Fibroblast of villous mesenchyme (primary cell): ENCODE measurements at regions not wholly inside any gene's neighbourhood (a gene's known extent, or its start where the extent isn't known, plus 50 kb on each side); places are given as distances from the start of the nearest gene placed in this dataset.

Source experiments
- DNase-seq: peaks from one replicate; pipeline ENCODE4 v3.0.0-alpha.2; 2010; ENCODE audit warnings: low read depth
- H3K4me3 ChIP-seq: 2 replicates; pipeline ENCODE4 v1.5.1; 2011; ENCODE audit warnings: low read depth, mild to moderate bottlenecking, low read length
- TF ChIP-seq, protein P1 (sequence below): IDR thresholded peaks from 2 replicates; pipeline ENCODE4 v1.5.1; 2012; ENCODE audit warnings: low read depth, mild to moderate bottlenecking, low read length; ENCODE audit not compliant: insufficient read depth

DNA sequence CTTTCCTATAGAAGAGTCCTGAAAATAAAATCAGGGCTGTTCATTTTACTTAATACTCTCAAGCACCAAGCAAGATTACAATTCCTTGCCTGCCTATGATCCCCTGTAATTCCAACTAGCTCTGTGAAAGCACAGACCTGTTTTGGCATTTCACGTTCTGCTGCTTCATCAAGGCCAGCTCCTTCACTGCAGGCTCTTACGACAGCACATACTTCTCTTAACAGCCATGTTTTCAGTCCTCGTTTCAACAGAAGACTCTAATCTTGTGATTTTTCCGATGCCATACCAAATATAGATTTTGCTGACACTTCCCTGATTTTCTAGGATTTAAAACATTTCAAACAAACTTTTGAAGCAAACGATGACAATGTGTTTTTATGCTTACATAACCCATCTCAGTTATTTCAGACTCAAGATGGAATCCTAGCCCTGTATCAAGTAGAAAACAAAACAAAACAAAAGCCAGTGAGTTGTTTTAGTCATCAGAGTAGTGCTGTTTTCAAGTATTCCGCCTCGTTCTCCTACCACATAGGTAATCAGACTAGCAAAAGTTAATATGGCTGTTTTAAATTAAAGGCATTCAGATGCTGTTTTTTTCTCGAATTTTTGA is 616.5 kb upstream of the CITED2 start:
- DNase-seq, result peak; percentile 93
- TF ChIP-seq, protein P1, sequence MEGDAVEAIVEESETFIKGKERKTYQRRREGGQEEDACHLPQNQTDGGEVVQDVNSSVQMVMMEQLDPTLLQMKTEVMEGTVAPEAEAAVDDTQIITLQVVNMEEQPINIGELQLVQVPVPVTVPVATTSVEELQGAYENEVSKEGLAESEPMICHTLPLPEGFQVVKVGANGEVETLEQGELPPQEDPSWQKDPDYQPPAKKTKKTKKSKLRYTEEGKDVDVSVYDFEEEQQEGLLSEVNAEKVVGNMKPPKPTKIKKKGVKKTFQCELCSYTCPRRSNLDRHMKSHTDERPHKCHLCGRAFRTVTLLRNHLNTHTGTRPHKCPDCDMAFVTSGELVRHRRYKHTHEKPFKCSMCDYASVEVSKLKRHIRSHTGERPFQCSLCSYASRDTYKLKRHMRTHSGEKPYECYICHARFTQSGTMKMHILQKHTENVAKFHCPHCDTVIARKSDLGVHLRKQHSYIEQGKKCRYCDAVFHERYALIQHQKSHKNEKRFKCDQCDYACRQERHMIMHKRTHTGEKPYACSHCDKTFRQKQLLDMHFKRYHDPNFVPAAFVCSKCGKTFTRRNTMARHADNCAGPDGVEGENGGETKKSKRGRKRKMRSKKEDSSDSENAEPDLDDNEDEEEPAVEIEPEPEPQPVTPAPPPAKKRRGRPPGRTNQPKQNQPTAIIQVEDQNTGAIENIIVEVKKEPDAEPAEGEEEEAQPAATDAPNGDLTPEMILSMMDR, result no peak
- H3K4me3 ChIP-seq, result no peak overlapping the region

GRCh38 chr6:139990026-139990686 is 615.7 kb upstream of the CITED2 start:
- TF ChIP-seq, protein P1, result no peak
- H3K4me3 ChIP-seq, result no peak overlapping the region
- peak; percentile 79 for DNase-seq

GRCh38 chr6:139988685-139989084 is 614.2 kb upstream of the CITED2 start:
- H3K4me3 ChIP-seq, result no peak overlapping the region
- no peak for DNase-seq
- TF ChIP-seq, protein P1, result no peak

DNA sequence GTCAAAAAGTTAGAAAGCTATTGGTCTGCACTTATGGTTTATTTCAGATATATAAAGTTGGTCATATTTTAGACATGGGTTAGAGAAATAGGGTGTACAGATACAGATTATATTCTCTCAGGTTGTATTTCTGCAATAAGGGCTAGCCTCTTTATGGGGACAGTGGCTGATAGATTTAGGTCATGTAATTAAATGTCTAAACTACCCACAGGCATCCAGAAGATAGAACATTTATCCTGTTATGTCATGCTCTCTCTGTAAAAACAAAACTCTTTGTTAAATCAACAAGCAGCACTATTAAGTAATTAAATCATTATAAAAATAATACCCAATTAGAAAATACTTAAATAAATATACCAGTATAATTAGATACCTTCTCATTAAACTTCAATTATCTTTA is 612.6 kb upstream of the CITED2 start:
- no peak for DNase-seq
- TF ChIP-seq, protein P1, result no peak

GRCh38 chr6:139985236-139985815 is 610.9 kb upstream of the CITED2 start:
- no peak for DNase-seq
- no peak overlapping the region for H3K4me3 ChIP-seq
- TF ChIP-seq, protein P1, result no peak

More for the DNA sequence above, 612.6 kb upstream of the CITED2 start:
- no peak overlapping the region for H3K4me3 ChIP-seq

DNA sequence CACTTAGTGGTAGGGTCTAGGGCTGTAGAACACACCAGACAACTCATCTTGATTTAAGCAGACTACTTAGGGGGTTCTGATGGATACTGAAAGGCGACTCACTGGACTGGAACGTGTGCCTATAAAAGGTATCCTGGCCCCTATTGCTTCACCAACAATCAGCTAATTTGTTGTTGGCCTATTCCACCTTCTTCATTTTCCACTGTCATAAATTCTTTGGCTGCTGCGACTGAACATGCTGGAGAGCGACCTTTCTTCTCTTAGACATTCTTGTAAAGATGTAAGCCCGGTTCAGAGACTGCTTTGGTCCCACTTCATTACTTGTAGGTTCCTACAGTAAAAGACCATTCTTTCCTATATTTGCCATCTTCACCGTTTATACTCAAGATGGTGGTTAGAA is 609.9 kb upstream of the CITED2 start:
- H3K4me3 ChIP-seq, result no peak overlapping the region
- TF ChIP-seq, protein P1, result no peak
- no peak for DNase-seq
